ENCODE measurements at regions not wholly inside any gene's neighbourhood (a gene's known extent, or its start where the extent isn't known, plus 50 kb on each side); places are given as distances from the start of the nearest gene placed in this dataset.

DNA sequence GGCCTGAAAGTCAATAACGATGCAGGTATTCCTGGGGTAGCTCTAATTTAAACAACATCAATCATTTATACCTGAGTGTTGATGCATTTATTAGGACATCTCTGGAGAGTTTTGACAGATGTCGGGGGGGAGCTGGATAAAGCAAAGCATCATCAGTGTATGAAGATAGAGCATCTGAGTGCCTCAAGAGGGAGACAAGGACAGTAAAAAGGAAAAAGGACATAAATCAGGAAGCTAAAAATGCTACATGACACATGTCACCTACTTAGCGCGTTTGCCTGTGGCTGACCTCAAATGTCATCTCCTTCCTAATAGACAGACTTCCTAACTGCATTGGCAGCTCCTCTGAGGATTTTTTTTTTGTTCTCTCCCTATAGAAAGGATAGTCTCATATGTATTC is 259.5 kb upstream of the PKP2 start:
- H3K9me3 ChIP-seq (ENCODE audit: control insufficient read depth in 1 of 2, insufficient read depth in 1 of 2, low read depth in 1 of 2, low read length in 2 of 2): no peaks in the 10 kb centered on the region
- CTCF ChIA-PET: no interaction called here
- no peaks in the 10 kb centered on the region for H4K20me1 ChIP-seq (ENCODE audit: insufficient read depth)
- H3K4me2 ChIP-seq (ENCODE audit: low read length): no peak overlapping the region
- H3K27me3 ChIP-seq (ENCODE audit: insufficient read depth, low read length): no peaks in the 10 kb centered on the region
- H2AFZ ChIP-seq (ENCODE audit: low read depth, low read length, poor library complexity, severe bottlenecking): no peak overlapping the region
- no peak for ATAC-seq
- POLR2A ChIA-PET: no interaction called here
- no peaks in the 10 kb centered on the region for H3K4me1 ChIP-seq (ENCODE audit: control insufficient read depth in 1 of 2, insufficient read depth in 2 of 2, low read length in 2 of 2)
- no peaks in the 10 kb centered on the region for H3K79me2 ChIP-seq (ENCODE audit: insufficient read depth, low read length)
- no peaks in the 10 kb centered on the region for H3K9me2 ChIP-seq (ENCODE audit: insufficient read depth)
- H3K36me3 ChIP-seq (ENCODE audit: control insufficient read depth in 1 of 2, insufficient read depth in 2 of 2, low read length in 2 of 2): no peaks in the 10 kb centered on the region
- no peak for TF ChIP-seq CBX3 (IDR thresholded peaks at IDR 0.05; ENCODE audit: low read depth)
- no peak for TF ChIP-seq SP1 (IDR thresholded peaks at IDR 0.05; ENCODE audit: low read depth)
- no peak for TF ChIP-seq SIN3A (IDR thresholded peaks at IDR 0.05; ENCODE audit: low read depth)
- no peak for TF ChIP-seq ELF1 (IDR thresholded peaks at IDR 0.05; ENCODE audit: borderline replicate concordance, low read depth)
- no peak for TF ChIP-seq JUND (IDR thresholded peaks at IDR 0.05)
- no peak for TF ChIP-seq RAD21 (IDR thresholded peaks at IDR 0.05; ENCODE audit: low read depth)
- no peak for TF ChIP-seq YY1 (IDR thresholded peaks at IDR 0.05; ENCODE audit: extremely low read depth, insufficient replicate concordance, low read depth, low read length)
- TF ChIP-seq ZFX (IDR thresholded peaks at IDR 0.05): no peak
- TF ChIP-seq, protein P1, sequence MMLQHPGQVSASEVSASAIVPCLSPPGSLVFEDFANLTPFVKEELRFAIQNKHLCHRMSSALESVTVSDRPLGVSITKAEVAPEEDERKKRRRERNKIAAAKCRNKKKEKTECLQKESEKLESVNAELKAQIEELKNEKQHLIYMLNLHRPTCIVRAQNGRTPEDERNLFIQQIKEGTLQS (IDR thresholded peaks at IDR 0.05): no peak
- no peak for TF ChIP-seq POLR2AphosphoS5 (IDR thresholded peaks at IDR 0.05; ENCODE audit: low read depth, low read length)
- TF ChIP-seq, protein P2, sequence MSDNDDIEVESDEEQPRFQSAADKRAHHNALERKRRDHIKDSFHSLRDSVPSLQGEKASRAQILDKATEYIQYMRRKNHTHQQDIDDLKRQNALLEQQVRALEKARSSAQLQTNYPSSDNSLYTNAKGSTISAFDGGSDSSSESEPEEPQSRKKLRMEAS (IDR thresholded peaks at IDR 0.05): no peak
- no peak for TF ChIP-seq POLR2A (IDR thresholded peaks at IDR 0.05; ENCODE audit: borderline replicate concordance, extremely low read depth, insufficient read depth, insufficient read length)
- TF ChIP-seq EZH2 (IDR thresholded peaks at IDR 0.05): no peak
- no peak for TF ChIP-seq FOSL1 (IDR thresholded peaks at IDR 0.05; ENCODE audit: low read depth)
- no peak for TF ChIP-seq EZH2phosphoT487 (IDR thresholded peaks at IDR 0.05; ENCODE audit: borderline replicate concordance)
- TF ChIP-seq SRF (IDR thresholded peaks at IDR 0.05; ENCODE audit: low read depth): no peak
- TF ChIP-seq, protein P3, sequence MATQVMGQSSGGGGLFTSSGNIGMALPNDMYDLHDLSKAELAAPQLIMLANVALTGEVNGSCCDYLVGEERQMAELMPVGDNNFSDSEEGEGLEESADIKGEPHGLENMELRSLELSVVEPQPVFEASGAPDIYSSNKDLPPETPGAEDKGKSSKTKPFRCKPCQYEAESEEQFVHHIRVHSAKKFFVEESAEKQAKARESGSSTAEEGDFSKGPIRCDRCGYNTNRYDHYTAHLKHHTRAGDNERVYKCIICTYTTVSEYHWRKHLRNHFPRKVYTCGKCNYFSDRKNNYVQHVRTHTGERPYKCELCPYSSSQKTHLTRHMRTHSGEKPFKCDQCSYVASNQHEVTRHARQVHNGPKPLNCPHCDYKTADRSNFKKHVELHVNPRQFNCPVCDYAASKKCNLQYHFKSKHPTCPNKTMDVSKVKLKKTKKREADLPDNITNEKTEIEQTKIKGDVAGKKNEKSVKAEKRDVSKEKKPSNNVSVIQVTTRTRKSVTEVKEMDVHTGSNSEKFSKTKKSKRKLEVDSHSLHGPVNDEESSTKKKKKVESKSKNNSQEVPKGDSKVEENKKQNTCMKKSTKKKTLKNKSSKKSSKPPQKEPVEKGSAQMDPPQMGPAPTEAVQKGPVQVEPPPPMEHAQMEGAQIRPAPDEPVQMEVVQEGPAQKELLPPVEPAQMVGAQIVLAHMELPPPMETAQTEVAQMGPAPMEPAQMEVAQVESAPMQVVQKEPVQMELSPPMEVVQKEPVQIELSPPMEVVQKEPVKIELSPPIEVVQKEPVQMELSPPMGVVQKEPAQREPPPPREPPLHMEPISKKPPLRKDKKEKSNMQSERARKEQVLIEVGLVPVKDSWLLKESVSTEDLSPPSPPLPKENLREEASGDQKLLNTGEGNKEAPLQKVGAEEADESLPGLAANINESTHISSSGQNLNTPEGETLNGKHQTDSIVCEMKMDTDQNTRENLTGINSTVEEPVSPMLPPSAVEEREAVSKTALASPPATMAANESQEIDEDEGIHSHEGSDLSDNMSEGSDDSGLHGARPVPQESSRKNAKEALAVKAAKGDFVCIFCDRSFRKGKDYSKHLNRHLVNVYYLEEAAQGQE (IDR thresholded peaks at IDR 0.05; ENCODE audit: low read depth): no peak
- no peak for TF ChIP-seq CEBPB (IDR thresholded peaks at IDR 0.05; ENCODE audit: low read depth)
- TF ChIP-seq, protein P4, sequence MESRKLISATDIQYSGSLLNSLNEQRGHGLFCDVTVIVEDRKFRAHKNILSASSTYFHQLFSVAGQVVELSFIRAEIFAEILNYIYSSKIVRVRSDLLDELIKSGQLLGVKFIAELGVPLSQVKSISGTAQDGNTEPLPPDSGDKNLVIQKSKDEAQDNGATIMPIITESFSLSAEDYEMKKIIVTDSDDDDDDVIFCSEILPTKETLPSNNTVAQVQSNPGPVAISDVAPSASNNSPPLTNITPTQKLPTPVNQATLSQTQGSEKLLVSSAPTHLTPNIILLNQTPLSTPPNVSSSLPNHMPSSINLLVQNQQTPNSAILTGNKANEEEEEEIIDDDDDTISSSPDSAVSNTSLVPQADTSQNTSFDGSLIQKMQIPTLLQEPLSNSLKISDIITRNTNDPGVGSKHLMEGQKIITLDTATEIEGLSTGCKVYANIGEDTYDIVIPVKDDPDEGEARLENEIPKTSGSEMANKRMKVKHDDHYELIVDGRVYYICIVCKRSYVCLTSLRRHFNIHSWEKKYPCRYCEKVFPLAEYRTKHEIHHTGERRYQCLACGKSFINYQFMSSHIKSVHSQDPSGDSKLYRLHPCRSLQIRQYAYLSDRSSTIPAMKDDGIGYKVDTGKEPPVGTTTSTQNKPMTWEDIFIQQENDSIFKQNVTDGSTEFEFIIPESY (IDR thresholded peaks at IDR 0.05; ENCODE audit: extremely low read depth, insufficient replicate concordance, low read length): no peak
- TF ChIP-seq, protein P5, sequence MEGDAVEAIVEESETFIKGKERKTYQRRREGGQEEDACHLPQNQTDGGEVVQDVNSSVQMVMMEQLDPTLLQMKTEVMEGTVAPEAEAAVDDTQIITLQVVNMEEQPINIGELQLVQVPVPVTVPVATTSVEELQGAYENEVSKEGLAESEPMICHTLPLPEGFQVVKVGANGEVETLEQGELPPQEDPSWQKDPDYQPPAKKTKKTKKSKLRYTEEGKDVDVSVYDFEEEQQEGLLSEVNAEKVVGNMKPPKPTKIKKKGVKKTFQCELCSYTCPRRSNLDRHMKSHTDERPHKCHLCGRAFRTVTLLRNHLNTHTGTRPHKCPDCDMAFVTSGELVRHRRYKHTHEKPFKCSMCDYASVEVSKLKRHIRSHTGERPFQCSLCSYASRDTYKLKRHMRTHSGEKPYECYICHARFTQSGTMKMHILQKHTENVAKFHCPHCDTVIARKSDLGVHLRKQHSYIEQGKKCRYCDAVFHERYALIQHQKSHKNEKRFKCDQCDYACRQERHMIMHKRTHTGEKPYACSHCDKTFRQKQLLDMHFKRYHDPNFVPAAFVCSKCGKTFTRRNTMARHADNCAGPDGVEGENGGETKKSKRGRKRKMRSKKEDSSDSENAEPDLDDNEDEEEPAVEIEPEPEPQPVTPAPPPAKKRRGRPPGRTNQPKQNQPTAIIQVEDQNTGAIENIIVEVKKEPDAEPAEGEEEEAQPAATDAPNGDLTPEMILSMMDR (IDR thresholded peaks at IDR 0.05 in 2 of 3, conservative IDR thresholded peaks at IDR 0.05 in 1 of 3; ENCODE audit: borderline replicate concordance in 1 of 3, insufficient read depth in 1 of 3, low read depth in 2 of 3, low read length in 2 of 3): no peak
- H3K4me3 ChIP-seq (replicated peaks in 1 of 2; ENCODE audit: low read depth in 1 of 2, low read length in 2 of 2): no peak overlapping the region
- intact Hi-C loops (cut with micrococcal nuclease): no loop called here
- no peak overlapping the region for H3K27ac ChIP-seq (ENCODE audit: low read depth, low read length)
- RAD21 ChIA-PET (ENCODE audit: low non-redundant PET in 1 of 2, low total read pairs in 2 of 2, uncharacterized antibody in 2 of 2, unreplicated experiment in 2 of 2): no interaction called here
- no peak overlapping the region for H3K9ac ChIP-seq (ENCODE audit: low read length)
- DNase-seq (ENCODE audit: low read depth, low spot score): no peak
- no TSS peak for BruUV-seq (replicated peaks)
